Cardiac fibroblast (primary cell): ENCODE measurements at regions not wholly inside any gene's neighbourhood (a gene's known extent, or its start where the extent isn't known, plus 50 kb on each side); places are given as distances from the start of the nearest gene placed in this dataset.
A peak's percentile ranks its signal among the peaks of the same experiment; 100 is the strongest.

ENCODE experiments used
- DNase-seq, 2 donors: peaks; one replicate each; pipeline versions ENCODE4 v3.0.0 to v3.0.0-alpha.2; 2010; ENCODE audit warnings: low read depth in 2 of 2
- H3K4me3 ChIP-seq, 2 donors: replicated peaks in 1 of 2; 1 replicate in 1 of 2; 2 replicates in 1 of 2; pipeline ENCODE4 v1.5.1; 2011; ENCODE audit warnings: low read depth in 2 of 2, low read length in 2 of 2, mild to moderate bottlenecking in 2 of 2, moderate library complexity in 1 of 2
- CTCF ChIP-seq: IDR thresholded peaks from one replicate; pipeline ENCODE4 v1.5.1; 2011; ENCODE audit warnings: low read depth, mild to moderate bottlenecking, low read length, inconsistent platforms

GRCh38 chr9:84123648-84124406 is 143.2 kb downstream of the RMI1 start:
- no peak for TF ChIP-seq CTCF
- H3K4me3 ChIP-seq, result no peak overlapping the region
- DNase-seq, result no peak

DNA sequence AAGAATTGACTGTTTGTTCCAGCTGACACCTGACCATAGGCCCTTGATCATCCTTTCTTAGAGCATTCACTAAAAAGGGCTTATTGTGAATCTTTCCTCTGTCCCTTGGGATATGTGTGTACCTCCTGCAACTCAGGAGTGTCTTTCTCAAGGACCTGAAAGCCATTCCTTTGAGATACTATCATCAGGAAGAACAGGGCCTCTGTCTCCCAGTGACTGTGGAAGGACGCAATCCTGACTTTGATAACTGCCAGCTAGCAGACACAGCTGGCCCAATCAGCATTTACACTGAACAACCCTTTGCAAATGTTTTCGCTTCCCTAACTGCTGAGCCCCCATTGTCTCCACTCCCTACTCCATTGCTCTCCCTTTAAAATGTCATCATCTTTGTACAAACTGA is 144.4 kb downstream of the RMI1 start:
- no peak for TF ChIP-seq CTCF
- H3K4me3 ChIP-seq, result no peak overlapping the region
- DNase-seq, result no peak

GRCh38 chr9:84129529-84129928 is 148.9 kb downstream of the RMI1 start:
- no peak overlapping the region for H3K4me3 ChIP-seq
- DNase-seq, result no peak
- TF ChIP-seq CTCF, result no peak

DNA sequence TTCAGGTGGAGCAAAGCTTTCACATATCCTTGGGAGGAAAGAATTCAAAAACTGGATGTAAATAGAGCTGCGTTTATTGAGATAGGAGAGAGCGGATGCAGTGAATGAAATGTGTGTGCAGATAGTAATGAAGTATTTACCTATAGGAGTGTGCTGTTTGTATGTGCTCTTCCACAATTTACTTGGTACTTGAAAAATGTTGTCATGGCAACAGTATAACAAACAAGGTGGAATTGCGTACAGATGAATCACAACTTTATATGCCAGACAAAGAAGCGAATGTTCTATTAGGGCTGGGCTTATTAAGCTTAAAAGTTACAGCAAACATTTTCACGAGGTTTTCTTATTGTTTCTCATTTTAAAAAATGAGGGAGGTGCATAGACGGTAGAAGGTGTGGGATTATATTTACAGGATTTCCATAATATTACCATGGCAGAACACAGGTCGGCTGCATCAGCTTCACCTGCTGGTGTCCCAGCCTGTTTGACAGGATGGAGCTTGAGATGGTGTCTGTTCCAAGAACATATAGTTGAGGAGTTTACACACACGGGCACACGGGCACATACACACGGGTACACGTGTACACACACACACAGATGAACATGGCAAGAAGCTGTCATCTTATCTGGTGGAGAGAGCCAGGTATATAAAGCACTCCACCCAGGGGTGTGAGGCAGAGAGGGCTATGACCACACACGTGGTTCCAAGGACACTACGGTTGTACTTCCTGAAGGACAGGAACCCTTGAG is 155.7 kb downstream of the RMI1 start:
- H3K4me3 ChIP-seq, result no peak overlapping the region
- TF ChIP-seq CTCF, result no peak
- DNase-seq, result peak; percentile 34 to 69

DNA sequence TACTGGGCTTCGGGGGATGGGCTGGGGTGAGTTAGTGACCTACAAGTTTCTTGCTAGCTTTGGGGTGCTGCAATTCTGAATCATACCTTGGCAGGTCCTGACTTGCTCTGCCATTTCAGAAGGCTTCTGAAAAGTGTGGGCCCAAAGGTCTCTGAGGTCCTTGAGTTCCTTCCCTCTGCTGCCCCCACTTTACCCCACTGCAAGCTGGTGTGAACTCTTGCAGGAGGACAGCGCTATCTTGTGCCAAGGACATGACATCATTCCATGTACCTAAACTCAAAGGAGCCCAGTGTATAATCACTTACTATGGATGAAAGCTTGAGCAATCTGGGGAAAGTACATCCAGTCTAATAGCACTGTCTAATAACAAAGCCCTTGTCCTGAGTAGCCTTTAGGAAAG is 157.4 kb downstream of the RMI1 start:
- no peak for TF ChIP-seq CTCF
- DNase-seq, result peak; percentile 36 to 59
- H3K4me3 ChIP-seq, result no peak overlapping the region

- no peak for DNase-seq
- TF ChIP-seq CTCF, result no peak
These were observed 157.9 kb downstream of the RMI1 start for GRCh38 chr9:84138541-84138940.

More at GRCh38 chr9:84138541-84138940, 157.9 kb downstream of the RMI1 start:
- H3K4me3 ChIP-seq, result no peak overlapping the region
